HG03460 (cell line): ENCODE measurements at regions not wholly inside any gene's neighbourhood (a gene's known extent, or its start where the extent isn't known, plus 50 kb on each side); places are given as distances from the start of the nearest gene placed in this dataset.
A peak's percentile ranks its signal among the peaks of the same experiment; 100 is the strongest.

ENCODE experiments used
- ATAC-seq: cut with Tn5 transposase; IDR thresholded peaks from one replicate; pipeline ENCODE4 v1.9.1; 2021; ENCODE audit not compliant: unreplicated experiment

- ATAC-seq, result no peak
Observed at GRCh38 chr3:180283251-180283650, 246.5 kb upstream of the PEX5L start.

DNA sequence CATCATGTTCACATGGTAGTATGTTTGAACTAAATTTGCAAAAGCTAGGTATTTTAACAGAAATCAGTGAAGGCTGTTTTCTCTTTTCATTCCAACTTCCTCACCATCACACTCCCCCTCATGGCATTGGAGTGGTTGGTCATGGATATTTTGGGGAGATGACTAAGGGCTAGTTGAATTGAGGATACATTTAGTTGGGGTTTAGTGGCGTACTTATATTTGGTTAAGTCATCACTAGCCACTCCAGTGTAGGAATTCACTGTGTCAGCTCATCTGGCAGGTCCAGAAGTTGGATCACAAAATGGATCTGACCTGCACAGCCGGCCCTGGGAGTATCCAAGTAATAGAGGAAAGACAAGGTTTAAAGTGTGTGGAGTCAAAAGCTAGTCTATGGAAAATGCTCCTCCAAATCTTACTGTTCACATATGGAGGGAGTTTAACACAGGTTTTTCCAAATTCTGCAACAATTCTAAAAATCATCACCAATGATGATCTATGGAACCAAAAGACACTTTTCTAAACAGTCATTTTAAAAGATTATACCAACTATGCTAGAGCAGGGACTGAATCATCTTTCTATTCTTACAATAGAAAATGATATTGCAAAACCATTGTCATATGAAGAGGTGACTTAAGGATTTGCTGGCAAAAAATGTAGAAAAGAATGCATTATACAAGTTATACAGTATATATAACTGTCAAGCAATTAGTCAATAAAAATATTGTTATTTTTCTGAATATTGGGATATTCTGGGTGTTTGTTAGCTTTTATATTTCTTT is 247.8 kb upstream of the PEX5L start:
- no peak for ATAC-seq

DNA sequence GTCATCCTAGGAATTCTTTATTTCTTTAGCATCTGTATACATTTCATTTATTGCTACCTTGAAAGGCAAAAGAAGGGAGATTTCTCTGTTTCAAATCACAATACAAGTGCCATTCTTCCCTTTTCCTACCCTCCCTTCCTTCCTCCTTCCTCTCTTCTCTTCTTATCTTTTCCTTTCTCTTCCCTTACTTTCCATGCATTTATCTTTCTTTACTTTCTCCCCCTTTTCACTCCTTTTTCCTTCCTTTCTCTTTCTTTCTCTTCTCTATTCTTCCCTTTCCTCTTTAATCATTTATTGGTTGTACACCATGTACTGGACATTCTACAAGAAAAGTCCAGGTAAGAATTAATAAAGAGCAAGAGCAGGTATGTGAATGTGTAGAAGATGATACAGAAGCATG is 251.0 kb upstream of the PEX5L start:
- no peak for ATAC-seq

DNA sequence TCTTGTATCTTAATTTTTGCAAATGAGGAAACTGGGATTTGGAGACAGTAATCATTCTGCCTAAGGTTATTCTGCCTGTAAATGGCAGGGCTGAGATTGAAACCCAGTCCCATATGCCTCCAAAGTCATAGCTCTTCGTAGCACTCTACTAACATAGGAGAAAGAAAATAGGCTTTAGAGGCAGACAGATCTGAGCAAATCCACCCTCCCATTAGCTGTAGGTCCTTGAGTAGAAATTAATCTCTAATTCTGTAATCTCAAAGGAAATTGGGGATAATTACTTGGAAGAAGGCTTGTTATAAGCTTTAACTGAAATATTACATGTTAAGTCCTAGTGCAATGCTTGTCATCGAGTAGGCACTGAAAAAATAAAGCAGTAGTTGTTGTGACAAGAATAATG is 252.1 kb upstream of the PEX5L start:
- no peak for ATAC-seq

DNA sequence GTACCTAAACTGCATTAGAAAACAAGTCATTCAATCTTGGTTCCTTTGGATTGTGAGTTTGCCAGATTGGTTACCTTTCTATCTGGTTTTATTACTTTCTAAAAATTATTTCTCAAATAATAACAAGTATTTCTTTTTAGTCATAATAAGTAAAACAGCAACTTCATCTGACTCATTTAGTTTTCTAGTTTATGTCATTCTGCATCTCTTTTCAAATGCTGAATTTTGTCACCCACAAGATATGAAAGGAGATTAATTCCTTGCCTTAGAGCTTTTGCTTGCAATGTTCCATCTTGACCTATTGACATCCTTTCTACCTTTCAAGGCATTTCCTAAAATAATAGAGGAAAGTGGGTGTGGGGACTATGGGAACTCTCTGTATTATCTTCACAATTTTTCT is 253.6 kb upstream of the PEX5L start:
- no peak for ATAC-seq

- ATAC-seq, result no peak
Observed at GRCh38 chr3:180294282-180295027, 257.7 kb upstream of the PEX5L start.

GRCh38 chr3:180295811-180296210 is 259.1 kb upstream of the PEX5L start:
- no peak for ATAC-seq

GRCh38 chr3:180296971-180297370 is 260.2 kb upstream of the PEX5L start:
- no peak for ATAC-seq

GRCh38 chr3:180306155-180306554 is 269.4 kb upstream of the PEX5L start:
- no peak for ATAC-seq

GRCh38 chr3:180306691-180307090 is 270.0 kb upstream of the PEX5L start:
- no peak for ATAC-seq

DNA sequence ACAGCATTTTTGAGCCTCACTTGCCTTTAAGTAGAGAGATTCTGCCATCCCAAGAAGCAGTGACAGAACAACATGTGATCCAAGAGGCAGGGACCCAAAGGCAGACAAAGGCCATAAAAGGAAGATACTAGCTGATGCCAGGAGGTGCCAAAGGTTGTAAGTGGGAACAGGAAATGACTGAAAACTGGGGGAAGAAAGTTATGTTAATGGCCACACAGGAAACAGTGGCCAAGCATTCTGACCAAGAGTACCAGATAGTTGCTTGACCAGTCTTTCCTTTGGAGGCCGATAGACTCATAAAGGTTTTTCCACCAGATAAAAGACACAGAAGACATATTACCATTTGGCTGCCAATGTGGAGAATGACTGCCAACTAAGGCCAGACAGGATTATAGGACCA is 274.5 kb upstream of the PEX5L start:
- no peak for ATAC-seq

GRCh38 chr3:180316321-180316720 is 279.6 kb upstream of the PEX5L start:
- no peak for ATAC-seq

DNA sequence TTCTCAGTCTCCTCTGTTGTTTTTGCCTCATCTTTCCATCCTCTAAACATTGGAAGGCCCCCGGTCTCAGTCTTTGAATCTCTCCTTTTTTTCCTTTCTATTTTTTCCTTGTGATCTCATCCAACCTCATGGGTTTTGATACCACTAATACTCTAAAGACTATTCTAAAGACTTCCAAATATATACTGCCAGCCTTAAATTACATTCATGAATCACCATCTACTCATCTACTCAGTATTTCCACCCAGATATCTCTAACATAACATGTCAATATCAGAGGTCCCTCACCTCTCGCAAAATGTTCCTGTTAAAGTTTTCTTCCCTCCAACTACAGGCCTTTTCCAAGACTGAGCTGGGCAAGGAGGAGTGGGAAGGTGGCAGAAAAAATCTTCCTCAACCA is 282.5 kb upstream of the TTC14 start:
- no peak for ATAC-seq

DNA sequence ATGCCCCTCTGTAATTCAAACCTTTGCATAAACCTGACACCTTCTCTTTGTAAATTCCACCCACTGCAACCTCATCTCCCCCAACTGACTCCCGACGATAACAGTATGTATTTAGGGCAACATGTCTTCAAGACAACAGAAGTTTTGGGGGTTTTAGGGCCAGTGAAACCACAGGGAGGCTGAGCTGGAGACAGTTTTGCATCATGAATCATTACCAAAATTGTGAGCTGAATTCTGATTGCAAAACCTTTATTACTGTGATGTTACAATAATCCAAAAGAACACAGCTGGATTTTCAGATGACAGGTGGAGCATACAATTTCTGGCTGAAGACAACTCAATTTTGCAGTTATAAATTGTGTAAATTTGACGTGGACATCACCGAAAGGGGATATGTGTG is 281.3 kb upstream of the TTC14 start:
- ATAC-seq, result no peak

DNA sequence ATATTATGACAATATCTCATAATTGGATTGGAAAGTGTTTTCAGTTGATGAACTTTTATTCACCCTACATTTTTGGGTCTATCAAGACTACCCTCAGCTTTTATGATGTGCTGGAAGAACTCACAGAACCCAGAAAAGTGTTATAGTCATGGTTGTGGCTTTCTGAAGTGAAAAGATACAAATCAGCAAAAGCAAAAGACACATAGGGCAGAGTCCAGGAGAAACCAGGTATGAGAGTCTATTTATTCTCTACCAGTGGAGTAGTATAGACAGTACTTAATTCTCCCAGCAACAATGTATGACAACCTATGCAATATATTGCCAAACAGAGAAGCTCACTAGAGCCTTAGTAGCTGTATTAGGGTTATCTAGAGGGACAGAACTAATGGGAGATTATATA is 280.4 kb upstream of the TTC14 start:
- ATAC-seq, result no peak

- ATAC-seq, result no peak
Observed at GRCh38 chr3:180322829-180323228, 279.1 kb upstream of the TTC14 start.

DNA sequence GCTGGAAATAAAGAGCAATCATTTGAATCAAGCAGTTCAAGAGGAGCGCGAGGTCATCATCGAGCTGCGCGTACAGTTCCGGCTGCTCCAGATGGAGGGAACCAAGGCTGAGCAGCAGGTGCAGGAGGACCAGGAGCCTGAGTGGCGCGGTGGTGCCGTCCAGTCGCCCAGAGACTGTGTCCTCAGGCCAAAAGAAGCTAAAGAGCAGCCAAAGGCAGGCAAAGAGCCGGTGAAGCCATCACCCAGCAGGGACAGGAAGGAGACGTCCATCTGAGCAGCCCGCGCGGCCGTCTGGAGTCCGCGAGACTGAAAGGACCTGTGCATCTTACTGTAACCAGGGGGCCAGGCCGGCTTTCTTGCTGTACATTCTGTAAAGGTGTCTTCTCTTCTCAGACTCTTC is 277.2 kb upstream of the TTC14 start:
- no peak for ATAC-seq

DNA sequence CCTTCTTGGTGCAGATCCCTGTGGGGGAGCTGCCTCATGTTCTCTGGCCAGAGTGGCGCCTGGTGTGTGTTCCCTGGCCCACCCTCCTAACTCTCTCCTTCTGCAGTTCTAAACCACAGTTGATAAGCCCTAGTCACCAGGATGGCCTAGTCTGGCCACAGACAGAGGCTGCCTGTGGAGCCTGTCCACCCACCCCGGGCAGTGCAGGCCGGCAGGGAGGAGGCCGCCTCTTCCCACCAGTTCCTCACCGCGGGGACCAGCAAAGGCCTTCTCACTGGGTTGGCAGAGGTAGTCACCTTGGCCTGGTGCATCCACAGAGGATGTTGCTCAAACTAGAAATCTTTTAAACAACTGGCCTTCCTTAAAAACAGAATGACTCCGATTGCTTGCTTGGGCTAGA is 276.4 kb upstream of the TTC14 start:
- ATAC-seq, result no peak

- no peak for ATAC-seq
Observed at GRCh38 chr3:180325958-180326357, 276.0 kb upstream of the TTC14 start.

GRCh38 chr3:180329187-180329586 is 272.8 kb upstream of the TTC14 start:
- ATAC-seq, result peak; percentile 80

- ATAC-seq, result no peak
Observed at GRCh38 chr3:180329847-180330246, 272.1 kb upstream of the TTC14 start.

- no peak for ATAC-seq
Observed at GRCh38 chr3:180330440-180330839, 271.5 kb upstream of the TTC14 start.

DNA sequence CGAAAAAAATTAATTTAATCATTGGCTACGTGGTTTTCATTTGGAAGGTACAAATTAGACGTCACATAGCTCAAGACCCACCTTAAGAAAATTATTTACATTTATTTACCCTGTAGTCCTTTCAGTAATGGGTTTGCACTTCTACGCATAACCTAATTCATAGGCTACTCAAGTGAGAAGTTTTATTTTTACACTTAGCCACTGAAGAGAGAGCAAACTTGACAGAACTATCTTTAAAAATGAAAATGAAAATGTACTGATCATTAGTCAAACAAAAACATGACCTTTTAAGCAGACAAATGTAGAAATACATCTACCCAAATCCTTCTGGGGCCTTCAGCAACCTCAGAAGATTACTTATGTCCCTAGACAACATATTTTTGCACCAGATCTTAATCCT is 269.4 kb upstream of the TTC14 start:
- ATAC-seq, result peak; percentile 43
